ENCODE measurements at regions not wholly inside any gene's neighbourhood (a gene's known extent, or its start where the extent isn't known, plus 50 kb on each side); places are given as distances from the start of the nearest gene placed in this dataset.

DNA sequence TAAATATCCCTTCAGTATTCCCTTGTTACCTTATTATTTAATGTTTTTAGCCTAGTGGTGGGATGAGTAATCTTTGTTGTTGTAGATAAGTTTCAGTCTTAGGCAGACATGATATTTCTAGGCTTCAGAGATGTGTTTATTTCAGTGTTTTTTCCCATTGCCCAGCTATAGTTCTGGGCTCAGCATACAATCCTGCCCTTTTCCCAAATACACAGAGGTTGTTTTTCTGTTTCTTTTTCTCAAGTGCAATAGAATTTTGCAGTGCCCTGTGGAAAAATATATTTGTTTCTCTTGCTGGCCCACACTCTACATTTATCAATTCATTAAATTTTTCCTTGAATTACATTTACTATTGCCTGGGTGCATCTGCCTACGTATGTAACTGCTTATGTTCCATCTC lies 321.8 kb downstream of the KCNJ3 start:
- no peaks in the 10 kb centered on the region for H3K79me1 ChIP-seq (ENCODE audit: insufficient read depth, low read depth, low read length, poor library complexity, severe bottlenecking)
- no peak overlapping the region for H3K9ac ChIP-seq (ENCODE audit: extremely low read depth, insufficient read length, low read length)
- H4K5ac ChIP-seq (ENCODE audit: insufficient read length, low read depth, low read length), result no peak overlapping the region
- no peaks in the 10 kb centered on the region for H3K79me2 ChIP-seq (ENCODE audit: insufficient read depth, low read length)
- no peak overlapping the region for H2BK120ac ChIP-seq (ENCODE audit: low read depth, low read length, poor library complexity, severe bottlenecking)
- H2BK5ac ChIP-seq (ENCODE audit: insufficient read length, low read length), result no peak overlapping the region
- H3K36me3 Mint-ChIP-seq (ENCODE audit: insufficient read depth in 1 of 3, low read depth in 3 of 3), result no peaks in the 10 kb centered on the region
- H2BK15ac ChIP-seq (ENCODE audit: low read depth, low read length), result no peak overlapping the region
- no peak overlapping the region for H3K18ac ChIP-seq (ENCODE audit: insufficient read length, low read depth, low read length)
- H3K27me3 ChIP-seq (ENCODE audit: insufficient read depth, low read length), result no peaks in the 10 kb centered on the region
- H2BK12ac ChIP-seq (ENCODE audit: insufficient read length, low read depth, low read length), result no peak overlapping the region
- H3K4me1 Mint-ChIP-seq, result no peaks in the 10 kb centered on the region
- no peak overlapping the region for H3K14ac ChIP-seq (ENCODE audit: insufficient read depth, low read length)
- no peak overlapping the region for H4K91ac ChIP-seq (ENCODE audit: insufficient read length, low read depth, low read length)
- H2BK20ac ChIP-seq (ENCODE audit: low read depth, low read length, poor library complexity, severe bottlenecking), result no peak overlapping the region
- no peaks in the 10 kb centered on the region for H3K9me3 ChIP-seq (ENCODE audit: control insufficient read depth, low read depth, low read length)
- no peak overlapping the region for H3K27ac ChIP-seq (ENCODE audit: insufficient read length, low read depth, low read length)
- no peak overlapping the region for H2AFZ ChIP-seq (ENCODE audit: low read length)
- no peak overlapping the region for H3K23ac ChIP-seq (ENCODE audit: insufficient read length, low read depth, low read length)
- H3T11ph ChIP-seq (ENCODE audit: low read length), result no peak overlapping the region
- H2AK5ac ChIP-seq (ENCODE audit: insufficient read length, low read length), result no peak overlapping the region
- no peak for DNase-seq
- no peaks in the 10 kb centered on the region for H3K9me3 Mint-ChIP-seq
- no peak overlapping the region for H3K27ac Mint-ChIP-seq
- no peak for TF ChIP-seq CTCF (conservative IDR thresholded peaks at IDR 0.05)
- H3K23me2 ChIP-seq (ENCODE audit: insufficient read length, low read depth, low read length, poor library complexity, severe bottlenecking), result no peaks in the 10 kb centered on the region
- H4K20me1 ChIP-seq (ENCODE audit: control insufficient read depth, insufficient read depth, insufficient read length), result no peaks in the 10 kb centered on the region
- no peak overlapping the region for H3K56ac ChIP-seq (ENCODE audit: insufficient read length, low read depth, low read length)
- no peak overlapping the region for H3K4ac ChIP-seq (ENCODE audit: low read depth, low read length)
- H3K4me1 ChIP-seq (ENCODE audit: insufficient read depth, low read length), result no peaks in the 10 kb centered on the region
- no peak overlapping the region for H3K4me2 ChIP-seq (ENCODE audit: insufficient read depth, insufficient read length, low read length)
- H3K27me3 Mint-ChIP-seq (ENCODE audit: low read depth), result no peaks in the 10 kb centered on the region
- H3K4me3 Mint-ChIP-seq, result no peak overlapping the region
- WGBS (ENCODE audit: extremely low coverage, insufficient read length, low lambda C conversion rate), result no CpG with 5 or more reads among the region's 1 CpG
- H4K8ac ChIP-seq (replicated peaks; ENCODE audit: insufficient read length, low read depth, low read length), result no peak overlapping the region

Data from H9 (cell line).